Suprapubic skin (tissue), 3 donors: ENCODE measurements at regions not wholly inside any gene's neighbourhood (a gene's known extent, or its start where the extent isn't known, plus 50 kb on each side); places are given as distances from the start of the nearest gene placed in this dataset.

Source experiments
- EP300 ChIP-seq: sonication (generic); formaldehyde crosslinking; IDR thresholded peaks from one replicate; pipeline ENCODE4 v1.6.1; 2017; ENCODE audit warnings: antibody characterized with exemption
- POLR2A ChIP-seq, 2 donors: fragments of 450-650 bp; IDR thresholded peaks; one replicate each; pipeline ENCODE4 v1.6.1; 2017; ENCODE audit warnings: antibody characterized with exemption in 2 of 2, mild to moderate bottlenecking in 2 of 2, moderate library complexity in 2 of 2
- TF ChIP-seq, protein P1 (sequence below), 2 donors: fragments of 200-600 bp in 1 of 2; fragments of 450-650 bp in 1 of 2; sonication (generic) in 1 of 2; IDR thresholded peaks; one replicate each; pipeline ENCODE4 v1.5.1; 2016 to 2019; ENCODE audit warnings: antibody characterized with exemption in 2 of 2, mild to moderate bottlenecking in 1 of 2, moderate library complexity in 1 of 2

DNA sequence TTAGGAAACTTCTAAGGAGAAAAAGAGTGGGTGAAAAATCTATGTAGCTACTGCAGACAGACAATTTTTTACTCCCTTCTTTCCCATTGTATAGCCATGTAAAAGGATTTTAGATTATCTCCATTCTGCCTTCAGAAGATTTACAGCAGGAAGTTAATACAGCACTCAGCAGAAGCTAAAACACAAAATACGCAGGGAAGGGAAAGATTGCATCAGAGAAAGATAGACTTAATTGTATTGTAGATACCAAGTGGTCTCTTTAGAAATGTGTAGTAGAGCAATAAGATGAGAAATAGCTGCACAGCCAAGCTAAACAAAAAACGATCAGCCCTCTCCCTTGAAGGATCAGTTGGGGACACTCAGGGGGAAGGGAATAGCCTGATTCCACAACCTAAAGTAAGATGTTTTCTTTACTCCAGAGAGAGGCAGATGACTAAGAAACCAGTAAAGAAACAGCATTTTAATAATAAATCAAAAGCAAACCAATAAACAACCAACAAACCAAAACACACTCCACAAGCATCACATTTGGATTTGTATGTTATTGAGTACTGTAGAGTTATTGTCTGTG is 236.7 kb upstream of the SLITRK1 start:
- TF ChIP-seq, protein P1, sequence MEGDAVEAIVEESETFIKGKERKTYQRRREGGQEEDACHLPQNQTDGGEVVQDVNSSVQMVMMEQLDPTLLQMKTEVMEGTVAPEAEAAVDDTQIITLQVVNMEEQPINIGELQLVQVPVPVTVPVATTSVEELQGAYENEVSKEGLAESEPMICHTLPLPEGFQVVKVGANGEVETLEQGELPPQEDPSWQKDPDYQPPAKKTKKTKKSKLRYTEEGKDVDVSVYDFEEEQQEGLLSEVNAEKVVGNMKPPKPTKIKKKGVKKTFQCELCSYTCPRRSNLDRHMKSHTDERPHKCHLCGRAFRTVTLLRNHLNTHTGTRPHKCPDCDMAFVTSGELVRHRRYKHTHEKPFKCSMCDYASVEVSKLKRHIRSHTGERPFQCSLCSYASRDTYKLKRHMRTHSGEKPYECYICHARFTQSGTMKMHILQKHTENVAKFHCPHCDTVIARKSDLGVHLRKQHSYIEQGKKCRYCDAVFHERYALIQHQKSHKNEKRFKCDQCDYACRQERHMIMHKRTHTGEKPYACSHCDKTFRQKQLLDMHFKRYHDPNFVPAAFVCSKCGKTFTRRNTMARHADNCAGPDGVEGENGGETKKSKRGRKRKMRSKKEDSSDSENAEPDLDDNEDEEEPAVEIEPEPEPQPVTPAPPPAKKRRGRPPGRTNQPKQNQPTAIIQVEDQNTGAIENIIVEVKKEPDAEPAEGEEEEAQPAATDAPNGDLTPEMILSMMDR (IDR thresholded peaks at IDR 0.05): no peak
- TF ChIP-seq EP300 (no peak), POLR2A (IDR thresholded peaks at IDR 0.05) (no peak)
